Retinal pigment epithelial cell (primary cell): ENCODE measurements at regions not wholly inside any gene's neighbourhood (a gene's known extent, or its start where the extent isn't known, plus 50 kb on each side); places are given as distances from the start of the nearest gene placed in this dataset.

ENCODE experiments used
- DNase-seq: peaks from one replicate; pipeline ENCODE4 v3.0.0-alpha.2; 2010; ENCODE audit warnings: low read depth
- H3K4me3 ChIP-seq: 2 replicates; pipeline ENCODE4 v1.5.1; 2011; ENCODE audit warnings: mild to moderate bottlenecking, low read length, control low read depth, moderate library complexity
- TF ChIP-seq, protein P1 (sequence below): conservative IDR thresholded peaks from 2 replicates; pipeline ENCODE4 v1.5.1; 2011; ENCODE audit warnings: low read depth, low read length, control low read depth, inconsistent platforms

DNA sequence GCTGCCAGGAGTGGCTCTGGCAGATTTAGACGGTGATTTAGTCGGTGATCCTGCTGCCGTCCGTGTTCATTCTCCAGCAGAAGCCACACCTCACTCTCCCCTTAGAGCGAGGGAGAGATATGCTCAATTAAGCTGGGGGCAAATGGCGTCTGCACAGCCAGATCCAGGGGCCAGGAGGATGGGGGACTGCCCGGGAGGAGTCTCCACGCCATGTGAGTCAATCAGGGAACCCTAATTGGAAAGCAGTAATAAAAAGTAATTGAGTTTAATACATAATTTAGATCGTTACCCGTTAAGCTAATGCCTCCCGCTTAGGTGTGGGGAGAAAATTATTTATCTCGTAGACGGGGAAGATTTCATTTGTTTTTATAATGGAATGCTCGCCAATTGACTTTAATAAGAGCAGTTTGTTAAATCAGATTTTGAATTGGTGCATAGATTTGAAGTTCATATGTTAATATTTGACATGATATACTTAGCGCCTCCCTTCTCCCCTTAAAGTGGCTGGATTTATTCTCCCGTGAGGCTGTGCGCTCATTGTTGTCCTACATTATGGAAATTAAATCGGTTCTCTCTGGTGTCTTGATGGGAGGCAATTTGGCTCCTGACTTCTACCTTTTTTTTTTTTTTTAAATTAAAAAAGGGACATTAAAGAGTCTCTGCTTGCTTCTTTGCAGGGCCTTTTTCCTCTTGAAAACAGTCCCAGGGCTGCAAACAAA, 104.9 kb upstream of the C14orf180 start:
- TF ChIP-seq, protein P1, sequence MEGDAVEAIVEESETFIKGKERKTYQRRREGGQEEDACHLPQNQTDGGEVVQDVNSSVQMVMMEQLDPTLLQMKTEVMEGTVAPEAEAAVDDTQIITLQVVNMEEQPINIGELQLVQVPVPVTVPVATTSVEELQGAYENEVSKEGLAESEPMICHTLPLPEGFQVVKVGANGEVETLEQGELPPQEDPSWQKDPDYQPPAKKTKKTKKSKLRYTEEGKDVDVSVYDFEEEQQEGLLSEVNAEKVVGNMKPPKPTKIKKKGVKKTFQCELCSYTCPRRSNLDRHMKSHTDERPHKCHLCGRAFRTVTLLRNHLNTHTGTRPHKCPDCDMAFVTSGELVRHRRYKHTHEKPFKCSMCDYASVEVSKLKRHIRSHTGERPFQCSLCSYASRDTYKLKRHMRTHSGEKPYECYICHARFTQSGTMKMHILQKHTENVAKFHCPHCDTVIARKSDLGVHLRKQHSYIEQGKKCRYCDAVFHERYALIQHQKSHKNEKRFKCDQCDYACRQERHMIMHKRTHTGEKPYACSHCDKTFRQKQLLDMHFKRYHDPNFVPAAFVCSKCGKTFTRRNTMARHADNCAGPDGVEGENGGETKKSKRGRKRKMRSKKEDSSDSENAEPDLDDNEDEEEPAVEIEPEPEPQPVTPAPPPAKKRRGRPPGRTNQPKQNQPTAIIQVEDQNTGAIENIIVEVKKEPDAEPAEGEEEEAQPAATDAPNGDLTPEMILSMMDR: no peak
- no peak for DNase-seq
- no peak overlapping the region for H3K4me3 ChIP-seq

DNA sequence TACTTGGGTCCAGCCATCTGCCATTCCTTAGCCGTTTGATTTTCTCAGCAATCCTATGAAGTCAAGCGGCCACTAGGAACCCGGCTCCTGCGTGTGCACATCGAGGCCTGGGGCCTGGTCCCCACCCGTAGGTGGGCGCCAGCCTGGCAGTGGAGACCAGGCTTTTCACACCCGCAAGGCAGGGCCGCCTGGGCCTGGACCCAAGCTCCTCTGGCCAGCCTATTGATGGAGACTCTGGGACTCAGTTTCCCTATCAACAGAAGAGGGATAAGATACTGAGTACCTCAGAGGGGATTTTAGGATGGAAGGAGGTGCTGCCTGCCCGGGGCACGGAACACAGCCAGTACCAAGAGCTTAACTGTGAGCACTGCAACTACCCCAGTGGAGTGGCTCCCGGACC, 104.3 kb upstream of the C14orf180 start:
- no peak overlapping the region for H3K4me3 ChIP-seq
- TF ChIP-seq, protein P1: no peak
- DNase-seq: no peak

DNA sequence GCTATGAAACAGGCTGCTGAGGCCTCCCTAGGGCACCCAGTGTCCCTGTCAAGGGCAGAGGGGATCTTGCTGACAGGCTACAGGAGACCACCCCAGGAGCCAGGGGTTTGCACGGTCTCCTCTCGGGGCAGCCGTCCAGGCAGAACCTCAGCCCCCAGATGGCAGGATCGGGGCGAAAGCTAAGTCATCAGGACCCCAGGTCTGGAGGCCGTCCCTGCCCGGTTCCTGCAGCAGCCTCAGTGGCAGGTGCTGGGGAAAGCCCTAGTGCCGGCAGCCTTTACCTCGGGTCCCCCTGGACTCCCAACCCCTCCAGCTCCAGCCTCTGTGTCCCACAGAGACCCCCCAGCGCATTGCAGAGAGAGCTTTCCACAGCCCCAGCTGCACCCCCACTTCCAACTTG, 103.8 kb upstream of the C14orf180 start:
- H3K4me3 ChIP-seq: no peak overlapping the region
- TF ChIP-seq, protein P1: no peak
- no peak for DNase-seq

DNA sequence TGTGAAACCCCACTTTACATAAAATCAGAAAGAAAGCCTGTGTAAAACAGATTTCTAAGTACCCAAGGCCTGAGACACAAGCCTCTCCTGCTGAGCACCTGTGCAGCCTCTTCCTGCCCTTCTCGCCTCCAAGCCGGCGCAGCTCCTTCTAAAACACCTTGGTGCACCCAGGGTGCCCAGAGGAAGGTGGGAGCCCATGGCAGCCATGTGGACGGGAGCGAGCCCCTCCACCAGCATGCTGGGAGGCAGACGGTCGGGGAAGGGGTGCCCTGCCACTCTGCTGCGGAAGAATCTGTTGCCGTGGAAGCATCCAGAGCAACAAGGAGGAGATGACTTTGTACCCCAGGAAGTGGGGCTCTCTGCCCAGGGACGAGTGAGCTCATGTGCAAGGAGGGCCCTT, 103.1 kb upstream of the C14orf180 start:
- H3K4me3 ChIP-seq: no peak overlapping the region
- no peak for DNase-seq
- TF ChIP-seq, protein P1: no peak

DNA sequence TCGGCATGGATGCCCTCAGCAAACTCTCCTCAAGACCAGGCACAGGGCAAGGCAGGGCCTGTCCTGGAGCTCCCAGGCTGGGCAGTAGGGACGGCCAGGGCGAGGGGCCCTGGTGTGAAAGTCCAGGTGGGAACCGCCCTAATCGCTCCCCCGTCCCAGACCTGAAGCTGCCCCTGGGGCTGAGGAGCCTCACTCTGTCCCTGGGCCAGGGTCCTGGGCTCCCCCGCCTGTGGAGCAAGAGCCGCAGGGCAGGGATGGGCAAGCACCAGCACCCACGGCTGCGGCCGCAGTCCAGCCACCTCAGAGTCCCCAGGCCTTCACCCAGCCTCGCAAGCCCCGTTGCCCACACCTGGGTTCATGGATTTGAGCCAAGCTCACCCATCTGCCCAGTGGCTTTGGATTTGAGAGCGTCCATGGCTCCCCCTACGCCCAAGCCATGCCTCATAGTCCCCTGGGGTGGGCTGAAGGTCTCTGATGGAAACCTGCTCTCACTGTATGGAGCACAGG, 102.4 kb upstream of the C14orf180 start:
- no peak overlapping the region for H3K4me3 ChIP-seq
- TF ChIP-seq, protein P1: no peak
- no peak for DNase-seq

DNA sequence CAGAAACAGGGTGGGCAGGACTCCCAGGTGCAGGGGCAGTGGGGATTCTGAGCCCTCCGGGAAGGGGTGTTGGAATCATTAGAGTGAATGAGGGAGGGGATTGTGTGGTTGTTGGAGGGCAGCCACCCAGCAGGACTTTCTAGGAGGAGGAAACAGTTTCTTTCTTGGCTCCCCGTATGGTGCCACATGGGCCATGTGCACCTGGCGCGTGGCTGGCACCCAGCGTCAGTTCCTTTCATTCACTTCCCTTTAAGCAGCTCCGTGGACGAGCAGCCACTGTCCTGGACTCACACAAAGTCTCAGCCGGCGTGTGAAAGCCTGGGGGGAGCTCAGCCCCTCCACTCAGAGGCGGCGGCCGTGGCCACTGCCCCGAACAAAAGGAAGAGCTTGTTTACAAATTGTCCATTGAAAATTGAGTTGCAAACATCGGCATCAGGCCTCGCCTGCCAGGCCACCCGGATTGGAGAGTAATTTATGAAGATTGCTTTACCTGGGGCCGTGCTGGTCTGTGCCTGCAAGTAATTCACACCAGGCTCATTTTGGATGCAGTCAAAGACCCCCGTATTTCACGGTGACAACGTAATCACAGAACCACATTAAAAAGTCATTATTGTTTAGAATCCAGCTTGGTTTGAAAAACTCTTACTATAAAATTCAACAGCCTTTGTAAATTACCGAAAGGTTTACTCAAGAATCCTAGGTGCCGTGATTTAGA, 101.7 kb upstream of the C14orf180 start:
- TF ChIP-seq, protein P1: no peak
- DNase-seq: no peak
- no peak overlapping the region for H3K4me3 ChIP-seq

DNA sequence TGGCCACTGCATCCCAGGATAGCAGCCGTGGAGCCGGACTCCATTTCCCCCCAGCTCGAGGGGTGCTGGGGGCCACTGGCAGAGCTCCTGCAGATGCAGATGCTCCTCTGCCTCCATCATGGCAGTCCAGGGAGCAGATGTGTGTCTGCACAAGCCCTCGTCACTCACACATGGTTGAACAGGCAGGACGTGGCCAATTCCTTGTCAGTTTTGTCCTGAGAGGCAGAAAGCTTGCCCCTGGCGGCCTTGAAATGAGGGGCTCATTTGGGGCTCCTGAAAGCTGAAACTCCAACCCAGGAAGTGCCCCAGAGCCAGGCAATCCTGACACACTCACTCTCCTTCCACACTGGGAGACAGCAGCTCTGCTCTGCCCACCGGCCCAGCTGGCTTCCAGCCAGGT, 100.9 kb upstream of the C14orf180 start:
- TF ChIP-seq, protein P1: no peak
- DNase-seq: no peak
- no peak overlapping the region for H3K4me3 ChIP-seq
